Cerebellar nuclear complex (tissue), 1 donor: ENCODE measurements at regions not wholly inside any gene's neighbourhood (a gene's known extent, or its start where the extent isn't known, plus 50 kb on each side); places are given as distances from the start of the nearest gene placed in this dataset.
"Not testable (repeated sequence)": the region's sequence is repeated elsewhere in the genome, so short reads cannot be mapped to it uniquely, and the experiment has no call there.

Experiments used
- DNase-seq, 2 experiments: peaks; one replicate each; lab custom pipeline; 2025; lab: John Stamatoyannopoulos, UW

GRCh38 chr11:97009613-97010012 is 619.8 kb downstream of the JRKL start:
- DNase-seq: no peak

- not testable (repeated sequence) for DNase-seq
These were observed 621.2 kb downstream of the JRKL start for GRCh38 chr11:97010997-97011396.

DNA sequence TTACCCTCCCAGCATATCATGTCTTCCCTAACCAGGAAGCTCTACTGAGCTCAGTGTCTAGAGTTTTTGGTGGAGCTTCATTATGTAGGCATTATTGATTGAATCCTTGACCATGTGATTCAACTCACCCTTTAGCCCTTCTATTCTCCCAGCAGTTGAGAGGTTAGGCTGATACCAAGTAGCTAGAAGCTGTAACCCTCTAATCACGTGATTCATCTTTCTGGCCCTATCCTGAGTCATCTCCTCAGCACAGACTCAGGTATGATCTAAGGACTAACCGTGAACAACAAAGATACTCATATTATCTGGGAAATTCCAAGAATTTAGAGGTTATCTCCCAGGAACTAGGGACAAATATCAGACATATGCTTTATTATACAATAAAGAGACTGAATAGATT is 625.5 kb downstream of the JRKL start:
- no peak for DNase-seq

- DNase-seq: no peak
These were observed 629.5 kb downstream of the JRKL start for GRCh38 chr11:97019305-97019704.

DNA sequence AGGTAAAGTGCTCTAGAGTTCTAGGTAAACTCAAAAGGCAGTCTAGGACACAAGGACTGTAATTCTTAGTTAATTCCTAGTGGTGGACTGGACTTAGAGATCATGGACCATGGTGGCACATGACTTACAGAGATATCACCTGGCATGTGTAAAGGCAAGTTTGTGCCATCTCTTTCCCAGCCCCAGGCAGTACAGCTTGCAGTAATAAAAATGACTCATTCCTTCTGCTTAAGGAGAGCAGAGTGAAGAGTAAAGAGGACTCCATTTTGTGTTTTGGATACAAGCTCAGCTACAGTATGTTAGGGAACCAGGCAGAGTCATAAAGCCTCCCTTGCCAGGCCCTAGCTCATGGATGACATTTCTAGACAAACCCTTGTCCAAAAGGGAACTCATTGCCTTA is 629.9 kb downstream of the JRKL start:
- DNase-seq: no peak

- no peak for DNase-seq
These were observed 633.1 kb downstream of the JRKL start for GRCh38 chr11:97022955-97023354.

- DNase-seq: no peak
These were observed 639.1 kb downstream of the JRKL start for GRCh38 chr11:97028836-97029406.

- no peak for DNase-seq
These were observed 643.4 kb downstream of the JRKL start for GRCh38 chr11:97033178-97033577.

DNA sequence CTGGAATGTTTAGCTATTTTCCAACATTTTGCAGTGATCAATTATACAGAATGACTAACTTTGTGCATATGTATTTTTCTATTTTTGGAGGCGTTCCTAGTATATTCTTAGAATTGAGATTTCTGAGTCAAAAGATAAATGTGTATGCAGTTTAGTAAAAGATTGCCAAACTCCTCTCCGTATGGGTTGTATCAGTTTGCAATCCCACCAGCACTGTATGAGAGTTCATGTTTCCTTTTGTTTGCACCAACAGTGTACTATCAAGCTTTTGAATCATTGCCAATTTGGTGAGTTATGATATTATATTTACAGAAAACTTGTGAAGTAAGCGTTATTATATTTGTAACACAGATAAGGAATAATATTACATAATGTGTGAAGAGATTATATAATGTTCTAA is 658.7 kb downstream of the JRKL start:
- DNase-seq: no peak

- DNase-seq: no peak
These were observed 670.4 kb downstream of the JRKL start for GRCh38 chr11:97060184-97060583.

- DNase-seq: no peak
These were observed 679.3 kb downstream of the JRKL start for GRCh38 chr11:97069160-97069559.

GRCh38 chr11:97072420-97072819 is 682.6 kb downstream of the JRKL start:
- DNase-seq: no peak

- DNase-seq: not testable (repeated sequence)
These were observed 686.9 kb downstream of the JRKL start for GRCh38 chr11:97076666-97077065.

DNA sequence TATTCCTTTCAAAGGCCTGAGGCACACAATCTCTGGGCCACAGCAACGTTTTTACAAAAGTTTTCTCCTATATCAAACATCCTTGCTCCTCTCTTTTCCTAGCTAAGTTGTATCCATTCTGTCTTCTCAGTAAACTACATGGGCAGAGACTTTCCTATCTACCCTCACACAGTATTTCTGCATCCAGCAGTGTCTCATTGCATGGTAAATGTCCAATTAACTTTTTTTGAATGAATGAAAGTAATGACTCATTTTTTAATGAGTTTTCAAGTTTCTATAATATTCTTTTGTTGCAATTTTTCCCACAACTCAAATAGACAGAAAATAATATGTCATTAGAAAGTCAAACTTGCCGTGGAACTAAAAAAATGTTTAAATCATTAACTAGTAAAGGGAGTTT is 688.6 kb downstream of the JRKL start:
- no peak for DNase-seq

- DNase-seq: no peak
These were observed 689.4 kb downstream of the JRKL start for GRCh38 chr11:97079244-97079643.

GRCh38 chr11:97087419-97087818 is 697.6 kb downstream of the JRKL start:
- DNase-seq: no peak

GRCh38 chr11:97092823-97093222 is 703.0 kb downstream of the JRKL start:
- no peak for DNase-seq

DNA sequence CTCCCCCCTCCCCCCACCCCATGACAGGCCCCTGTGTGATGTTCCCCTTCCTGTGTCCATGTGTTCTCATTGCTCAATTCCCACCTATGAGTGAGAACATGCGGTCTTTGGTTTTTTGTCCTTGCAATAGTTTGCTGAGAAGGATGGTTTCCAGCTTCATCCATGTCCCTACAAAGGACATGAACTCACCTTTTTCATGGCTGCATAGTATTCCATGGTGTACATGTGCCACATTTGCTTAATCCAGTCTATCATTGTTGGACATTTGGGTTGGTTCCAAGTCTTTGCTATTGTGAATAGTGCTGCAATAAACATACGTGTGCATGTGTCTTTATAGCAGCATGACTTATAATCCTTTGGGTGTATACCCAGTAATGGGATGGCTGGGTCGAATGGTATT is 712.4 kb downstream of the JRKL start:
- not testable (repeated sequence) for DNase-seq

- no peak for DNase-seq
These were observed 717.8 kb downstream of the JRKL start for GRCh38 chr11:97107604-97108003.

DNA sequence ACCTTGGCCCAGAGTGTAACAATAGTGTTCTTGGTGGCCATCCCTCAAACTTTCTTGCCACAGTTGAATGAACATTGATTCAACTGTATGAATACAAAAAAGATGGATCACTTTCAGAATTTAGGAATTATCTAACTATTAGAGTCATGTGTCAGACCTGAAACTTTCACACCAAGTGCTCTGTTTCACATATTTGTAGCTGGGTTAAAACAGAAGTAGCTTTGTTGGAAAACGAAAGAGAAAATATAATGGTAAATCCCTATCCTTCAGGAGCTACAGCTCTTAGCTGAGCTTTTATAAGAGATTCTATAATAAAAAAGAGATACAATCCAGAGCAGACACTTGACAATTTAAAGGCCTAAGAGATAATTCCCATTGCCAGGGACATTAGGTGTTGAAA is 719.3 kb downstream of the JRKL start:
- no peak for DNase-seq

DNA sequence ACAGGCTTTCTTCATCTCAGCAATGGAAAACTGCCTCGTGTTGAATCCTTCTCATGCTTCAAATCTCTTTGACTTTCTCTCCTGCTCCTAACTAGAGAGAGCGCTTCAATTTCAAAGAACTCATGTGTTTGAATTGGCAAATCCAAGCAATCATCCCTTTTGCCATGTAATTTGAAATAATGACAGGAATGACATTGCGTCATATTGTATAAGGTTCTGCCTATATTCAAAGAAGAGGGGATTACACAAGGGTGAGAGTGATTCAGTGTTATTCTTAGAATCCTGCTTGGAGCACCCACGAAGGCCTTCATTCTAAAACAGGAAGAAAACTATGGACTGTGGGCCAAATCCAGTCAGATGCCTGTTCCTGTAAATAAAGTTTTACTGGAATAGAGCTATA is 720.6 kb downstream of the JRKL start:
- DNase-seq: no peak

- DNase-seq: no peak
These were observed 721.7 kb downstream of the JRKL start for GRCh38 chr11:97111559-97111958.

DNA sequence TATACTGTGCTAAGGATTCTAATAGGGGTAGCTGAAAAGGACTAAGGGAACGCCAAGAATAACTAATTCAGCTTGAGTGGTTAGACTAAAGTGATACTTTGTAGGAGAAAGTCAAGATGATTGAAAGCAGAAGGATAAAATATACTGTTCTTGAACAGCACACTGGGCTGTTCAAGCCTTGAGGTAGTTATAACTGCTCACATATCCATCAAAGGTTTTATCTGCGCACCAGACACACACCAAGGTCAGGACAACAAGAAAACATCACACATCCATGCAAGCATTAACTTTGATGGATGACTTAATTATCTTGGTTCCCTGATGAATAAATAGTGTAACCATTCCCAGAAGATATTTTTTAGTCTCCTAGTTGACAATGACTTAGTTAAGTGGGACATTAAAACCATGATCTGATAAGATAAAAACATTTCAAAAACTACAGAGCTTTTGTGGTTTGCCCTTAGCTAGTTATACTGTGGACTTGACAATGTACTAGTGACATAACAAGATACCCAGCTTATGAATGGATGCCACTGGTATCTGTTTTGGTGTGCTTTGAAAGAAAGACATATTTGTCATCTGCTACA is 728.9 kb downstream of the JRKL start:
- no peak for DNase-seq

- DNase-seq: no peak
These were observed 733.4 kb downstream of the JRKL start for GRCh38 chr11:97123237-97123636.
